GM12875 (cell line): ENCODE measurements at regions not wholly inside any gene's neighbourhood (a gene's known extent, or its start where the extent isn't known, plus 50 kb on each side); places are given as distances from the start of the nearest gene placed in this dataset.

ENCODE experiments used
- H3K4me3 ChIP-seq: one replicate; pipeline ENCODE4 v1.5.1; 2011; ENCODE audit warnings: low read depth, low read length, control low read depth
- CTCF ChIP-seq: IDR thresholded peaks from 2 replicates; pipeline ENCODE4 v1.5.1; 2011; ENCODE audit warnings: low read depth, mild to moderate bottlenecking, control low read depth, inconsistent platforms, low read length, moderate library complexity, borderline replicate concordance; ENCODE audit not compliant: insufficient read depth

- TF ChIP-seq CTCF, result no peak
- H3K4me3 ChIP-seq, result no peak overlapping the region
These were observed 424.1 kb upstream of the KIF2A start for GRCh38 chr5:61881821-61882487.

GRCh38 chr5:61882901-61883500, 423.0 kb upstream of the KIF2A start:
- no peak for TF ChIP-seq CTCF
- H3K4me3 ChIP-seq, result no peak overlapping the region

- TF ChIP-seq CTCF, result no peak
- H3K4me3 ChIP-seq, result no peak overlapping the region
These were observed 421.7 kb upstream of the KIF2A start for GRCh38 chr5:61884252-61884855.

GRCh38 chr5:61886214-61886613, 419.8 kb upstream of the KIF2A start:
- TF ChIP-seq CTCF, result no peak
- no peak overlapping the region for H3K4me3 ChIP-seq

GRCh38 chr5:61887271-61887670, 418.7 kb upstream of the KIF2A start:
- no peak overlapping the region for H3K4me3 ChIP-seq
- no peak for TF ChIP-seq CTCF

GRCh38 chr5:61894046-61894445, 412.0 kb upstream of the KIF2A start:
- TF ChIP-seq CTCF, result no peak
- no peak overlapping the region for H3K4me3 ChIP-seq

- H3K4me3 ChIP-seq, result no peak overlapping the region
- TF ChIP-seq CTCF, result no peak
These were observed 409.2 kb upstream of the KIF2A start for GRCh38 chr5:61896811-61897210.
